NCI-H446 (cell line): ENCODE measurements at regions not wholly inside any gene's neighbourhood (a gene's known extent, or its start where the extent isn't known, plus 50 kb on each side); places are given as distances from the start of the nearest gene placed in this dataset.
"Not testable (repeated sequence)": the region's sequence is repeated elsewhere in the genome, so short reads cannot be mapped to it uniquely, and the experiment has no call there.

Experiments
- DNase-seq, 2 experiments: peaks; one replicate each; lab custom pipeline; 2025; lab: John Stamatoyannopoulos, UW

DNA sequence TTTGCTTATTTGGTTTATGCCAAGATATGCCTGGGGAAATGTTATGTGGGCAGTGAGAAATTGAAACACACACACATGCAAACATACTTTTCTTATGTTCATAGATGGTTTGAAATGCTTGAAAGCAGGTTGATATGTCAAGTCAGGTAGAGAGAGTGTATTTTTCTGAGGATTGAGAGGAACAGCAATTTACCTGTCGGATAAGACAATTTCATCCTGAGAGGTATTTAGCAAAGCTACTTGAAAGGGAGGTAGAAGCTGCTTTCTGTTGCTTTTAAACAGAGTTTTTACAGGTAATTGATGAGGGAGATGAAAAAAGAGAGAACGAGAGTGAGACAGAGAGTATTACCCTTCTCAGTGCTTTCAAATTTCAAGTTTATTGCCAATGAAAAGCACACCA, 854.3 kb downstream of the CDH8 start:
- DNase-seq, result no peak

GRCh38 chr16:61179561-61179960, 856.7 kb downstream of the CDH8 start:
- no peak for DNase-seq

GRCh38 chr16:61165797-61166196, 870.4 kb downstream of the CDH8 start:
- no peak for DNase-seq

- DNase-seq, result no peak
Observed at GRCh38 chr16:61150351-61150750, 885.9 kb downstream of the CDH8 start.

GRCh38 chr16:61149709-61150108, 886.5 kb downstream of the CDH8 start:
- DNase-seq, result no peak

DNA sequence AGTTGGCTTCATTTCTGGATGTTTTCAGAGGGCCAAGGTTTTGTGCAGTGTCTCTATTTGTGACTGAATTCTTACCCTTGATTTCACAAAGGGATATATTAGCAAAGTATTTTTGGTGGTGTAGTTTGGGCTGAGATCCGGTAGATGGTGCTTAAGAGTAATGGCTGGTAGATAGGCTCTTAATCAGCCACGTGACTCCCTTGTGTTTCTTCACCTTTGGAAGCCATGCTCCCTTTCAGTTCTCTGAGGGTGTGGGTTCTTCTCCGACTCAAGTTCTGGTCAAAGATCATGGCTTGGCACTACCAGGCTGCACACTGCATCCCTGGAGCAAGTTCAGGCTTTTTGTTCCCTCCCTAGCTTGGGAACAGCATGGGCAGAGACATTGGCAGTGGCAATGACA, 887.3 kb downstream of the CDH8 start:
- no peak for DNase-seq

DNA sequence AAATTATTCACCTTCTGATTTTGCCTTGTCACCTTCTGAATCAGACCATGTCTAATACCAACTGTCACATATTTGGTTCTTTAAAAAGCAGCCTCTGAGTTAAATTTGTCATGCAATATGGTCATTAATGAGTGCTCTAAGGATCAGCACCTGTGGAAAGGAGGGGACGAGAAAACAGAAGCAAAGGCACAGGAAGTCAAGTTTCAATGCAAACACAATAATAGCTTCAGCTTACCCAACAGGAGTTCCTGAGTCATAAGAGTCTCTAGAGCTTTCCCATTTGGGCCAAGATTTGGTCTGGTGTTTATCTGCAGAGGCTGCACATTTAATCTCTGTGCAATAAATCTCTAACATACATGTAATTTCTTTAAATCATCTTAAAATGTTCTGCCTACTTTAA, 889.8 kb downstream of the CDH8 start:
- DNase-seq, result no peak

DNA sequence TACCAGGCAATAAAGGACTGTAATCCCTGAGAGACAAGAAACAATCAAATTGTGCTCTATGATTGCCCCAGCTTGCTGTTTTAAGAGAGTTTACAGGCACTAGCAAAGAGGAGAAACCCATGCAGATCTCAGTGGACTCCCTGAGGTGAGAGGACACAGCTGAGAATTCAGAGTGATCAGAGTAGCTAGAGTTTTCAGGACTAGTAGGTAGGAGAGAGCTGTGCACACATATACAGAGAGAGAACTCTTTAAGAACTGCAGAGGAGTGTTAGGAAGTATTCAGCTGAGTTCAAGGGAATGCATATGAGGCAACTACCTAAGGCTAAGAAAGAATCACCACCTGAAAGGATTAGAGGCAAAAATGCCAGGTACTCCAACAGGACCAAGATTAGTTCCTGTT, 904.8 kb downstream of the CDH8 start:
- no peak for DNase-seq

DNA sequence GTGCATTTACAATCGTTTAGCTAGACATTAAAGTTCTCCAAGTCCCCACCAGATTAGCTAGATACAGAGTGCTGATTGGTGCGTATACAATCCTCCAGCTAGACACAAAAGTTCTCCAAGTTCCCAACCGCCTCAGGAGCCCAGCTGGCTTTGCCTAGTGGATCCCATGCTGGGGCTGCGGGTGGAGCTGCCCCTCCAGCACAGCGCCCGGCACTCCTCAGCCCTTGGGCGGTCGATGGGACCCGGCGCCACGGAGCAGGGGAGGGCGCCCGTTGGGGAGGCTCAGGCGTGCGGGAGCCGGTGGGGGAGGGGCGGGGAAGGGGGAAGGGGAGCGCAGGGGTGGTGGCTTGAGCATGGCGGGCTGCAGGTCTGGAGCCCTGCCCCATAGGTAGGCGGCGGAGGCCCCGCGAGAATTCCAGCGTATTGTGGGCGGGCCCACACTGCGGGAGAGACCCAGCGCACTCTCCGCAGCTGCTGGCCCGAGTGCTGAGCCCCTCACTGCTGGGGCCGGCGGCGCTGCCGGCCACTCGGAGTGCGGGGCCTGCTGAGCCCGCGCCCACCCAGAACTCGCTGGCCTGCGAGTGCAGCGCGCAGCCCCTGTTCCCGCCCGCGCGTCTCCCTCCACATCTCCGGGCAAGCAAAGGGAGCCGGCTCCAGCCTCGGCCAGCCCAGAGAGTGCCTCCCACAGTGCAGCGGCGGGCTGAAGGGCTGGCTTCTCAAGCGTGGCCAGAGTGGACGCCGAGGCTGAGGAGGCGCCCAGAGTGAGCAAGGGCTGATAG, 907.5 kb downstream of the CDH8 start:
- no peak for DNase-seq

- no peak for DNase-seq
Observed at GRCh38 chr16:61105544-61105943, 930.7 kb downstream of the CDH8 start.

GRCh38 chr16:61098505-61098904, 937.7 kb downstream of the CDH8 start:
- DNase-seq, result no peak

- DNase-seq, result not testable (repeated sequence)
Observed at GRCh38 chr16:61091300-61091699, 944.9 kb downstream of the CDH8 start.

DNA sequence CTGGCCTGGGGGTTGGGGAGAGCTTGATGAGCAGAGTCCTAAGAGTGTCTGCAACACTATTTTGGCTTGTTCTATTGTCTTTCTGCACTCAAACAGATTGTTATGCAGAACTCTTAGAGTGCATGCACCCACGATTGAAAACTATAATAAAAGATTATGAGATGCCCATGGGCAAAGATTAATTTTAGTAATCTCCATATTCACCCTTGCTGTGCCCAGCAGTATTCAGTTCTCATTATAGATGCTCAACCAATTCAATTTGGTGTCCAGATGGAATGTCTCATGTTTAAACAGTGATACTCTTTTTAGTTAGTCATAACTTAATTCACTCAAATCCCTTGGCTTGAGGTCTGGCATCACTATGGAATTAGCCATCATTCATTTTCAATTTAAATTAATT, 952.5 kb downstream of the CDH8 start:
- DNase-seq, result no peak

DNA sequence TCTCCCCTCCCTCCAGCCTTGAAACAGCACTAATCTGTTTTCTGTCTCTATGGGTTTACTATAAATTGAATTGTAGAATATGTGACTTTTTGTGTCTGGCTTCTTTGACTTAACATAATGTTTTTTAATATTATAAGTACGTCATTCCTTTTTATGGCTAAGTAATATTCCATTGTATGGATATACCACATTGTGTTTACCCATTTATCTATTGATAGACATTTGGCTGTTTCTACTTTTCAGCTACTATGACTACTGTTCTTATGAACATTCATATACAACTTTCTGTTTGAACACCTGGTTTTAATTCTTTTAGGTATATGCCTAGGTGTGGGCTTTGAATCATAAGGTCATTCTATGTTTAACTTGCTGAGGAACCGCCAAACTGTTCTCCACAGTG, 961.9 kb downstream of the CDH8 start:
- DNase-seq, result no peak

DNA sequence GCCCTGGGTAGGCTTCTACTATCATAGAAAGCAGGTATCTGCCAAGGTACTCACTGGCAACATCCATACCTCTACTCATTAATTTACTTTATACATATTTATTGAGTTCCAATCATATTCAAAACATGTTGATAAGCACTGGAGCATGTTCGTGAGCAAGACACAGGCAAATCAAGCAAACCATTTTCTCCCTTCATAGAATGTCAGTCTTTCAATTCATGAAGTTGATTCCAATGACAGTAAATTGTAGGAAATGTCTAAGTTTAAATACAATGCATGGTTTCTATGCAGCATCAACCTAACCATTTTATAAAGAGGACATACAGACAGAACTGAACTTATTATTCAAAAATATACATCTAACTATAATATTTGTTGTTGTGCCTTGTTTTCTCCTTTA, 978.6 kb downstream of the CDH8 start:
- no peak for DNase-seq

GRCh38 chr16:61050547-61050946, 985.7 kb downstream of the CDH8 start:
- DNase-seq, result no peak

GRCh38 chr16:61045931-61046330, 990.3 kb downstream of the CDH8 start:
- DNase-seq, result no peak

DNA sequence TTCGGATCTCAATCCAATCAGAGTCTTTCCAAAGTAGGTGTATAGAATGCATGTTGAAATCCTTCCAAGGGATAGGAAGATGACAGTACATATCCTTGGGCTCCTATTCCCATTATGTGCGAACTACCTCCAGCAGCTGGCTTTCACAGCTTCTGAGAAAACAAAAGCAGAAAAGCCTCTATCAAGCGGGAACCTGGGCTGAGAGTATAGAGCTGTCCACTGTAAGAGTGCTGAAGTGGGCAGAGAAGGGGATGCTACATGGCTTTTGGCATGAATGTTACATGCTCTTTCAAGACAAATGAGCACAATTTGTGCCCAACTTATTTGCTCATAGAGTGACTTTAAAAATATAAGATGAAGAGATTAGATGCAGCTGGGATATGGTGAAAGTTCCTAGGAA, 993.5 kb downstream of the CDH8 start:
- DNase-seq, result no peak

- DNase-seq, result no peak
Observed at GRCh38 chr16:61030616-61031015, 1005.6 kb downstream of the CDH8 start.

DNA sequence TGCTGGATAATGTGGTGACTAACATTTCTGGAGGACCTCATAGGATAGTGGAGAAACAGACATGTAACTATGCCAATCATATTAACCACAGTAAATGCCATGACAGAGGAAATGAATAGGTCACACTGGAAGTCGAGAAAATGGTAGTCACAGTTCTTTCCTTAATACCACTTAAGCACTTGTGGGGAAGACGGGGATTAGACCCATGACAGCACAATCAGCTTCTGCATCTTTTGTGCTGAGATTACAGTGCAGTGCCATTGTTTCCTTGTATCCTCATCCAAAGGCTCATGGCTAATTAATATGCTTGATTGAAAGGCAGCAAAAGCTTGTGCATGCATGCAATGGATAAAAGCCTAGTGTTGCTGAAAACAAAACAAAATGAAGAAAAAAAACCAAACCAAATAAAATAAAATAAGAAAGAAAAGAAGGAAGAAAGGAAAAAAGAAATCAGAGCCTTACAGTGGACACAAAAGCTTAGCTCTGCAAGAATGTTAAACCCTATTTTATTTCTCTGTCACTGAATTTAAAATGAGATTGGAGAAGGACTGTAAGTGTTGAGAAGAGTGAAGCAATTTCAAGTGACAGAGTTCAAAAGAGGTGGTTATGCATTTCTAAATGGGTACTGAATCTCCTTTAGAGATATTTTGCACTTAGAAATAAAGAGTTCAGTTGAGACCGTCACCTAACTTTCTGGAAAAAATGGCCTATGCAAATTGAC, 1011.9 kb downstream of the CDH8 start:
- no peak for DNase-seq

DNA sequence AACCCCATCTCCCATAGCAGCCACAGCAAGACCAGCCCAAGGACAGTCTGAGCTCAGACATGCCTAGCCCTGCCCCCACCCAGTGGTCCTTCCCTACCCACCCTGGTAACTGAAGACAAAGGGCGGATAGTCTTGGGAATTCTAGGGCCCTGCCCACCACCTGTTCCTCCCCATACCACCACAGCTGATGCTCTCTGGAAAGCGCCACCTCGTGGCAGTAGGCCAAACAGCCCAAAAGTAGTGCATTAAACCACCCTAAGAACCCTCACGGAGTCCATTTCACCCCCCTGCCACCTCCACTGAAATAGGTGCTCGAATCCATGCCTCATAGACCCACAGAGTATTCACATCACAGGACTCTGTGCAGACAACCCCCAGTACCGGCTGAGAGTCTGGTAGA, 1021.4 kb downstream of the CDH8 start:
- no peak for DNase-seq

DNA sequence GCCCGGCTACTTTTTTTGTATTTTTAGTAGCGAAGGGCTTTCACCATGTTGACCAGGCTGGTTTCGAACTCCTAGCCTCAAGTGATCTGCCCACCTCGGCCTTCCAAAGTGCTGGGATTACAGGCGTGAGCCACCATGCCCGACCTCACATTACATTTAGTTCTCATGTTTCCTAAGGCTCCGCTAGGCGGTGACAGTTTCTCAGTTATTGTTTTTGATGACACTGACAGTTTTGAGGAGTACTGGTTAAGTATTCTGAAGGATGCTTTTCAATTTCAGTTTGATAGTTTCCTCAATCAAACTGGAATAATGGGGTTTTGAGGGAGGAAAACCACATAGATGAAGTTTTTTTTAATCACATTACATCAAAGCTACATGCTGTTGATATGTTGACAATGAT, 1028.5 kb downstream of the CDH8 start:
- DNase-seq, result no peak

- DNase-seq, result no peak
Observed at GRCh38 chr16:61005952-61006351, 1030.3 kb downstream of the CDH8 start.
